ENCODE measurements at regions not wholly inside any gene's neighbourhood (a gene's known extent, or its start where the extent isn't known, plus 50 kb on each side); places are given as distances from the start of the nearest gene placed in this dataset.

DNA sequence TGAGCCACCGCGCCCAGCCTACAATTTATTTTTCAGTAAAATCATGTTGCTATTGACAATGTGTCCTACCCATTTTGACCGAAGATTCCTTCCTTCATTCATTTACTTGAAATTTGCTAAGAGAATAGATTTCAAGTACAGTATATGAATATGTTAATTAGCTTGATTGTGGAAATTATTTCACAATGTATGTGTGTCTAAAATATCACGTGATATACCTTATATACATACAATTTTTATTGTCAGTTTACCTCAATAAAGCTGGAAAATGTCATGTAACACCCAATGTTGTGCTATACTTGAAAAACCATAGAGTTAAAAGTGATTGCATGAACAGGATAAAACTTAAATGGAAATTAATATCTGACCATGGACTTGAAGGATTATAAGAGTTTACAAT is 521.7 kb upstream of the ANKRD30A start:
- no peaks in the 10 kb centered on the region for H3K9me3 ChIP-seq (replicated peaks; ENCODE audit: insufficient read depth, low read length)
- H3K4me2 ChIP-seq (ENCODE audit: low read depth, low read length): no peak overlapping the region
- no peaks in the 10 kb centered on the region for H3F3A ChIP-seq (ENCODE audit: insufficient read depth, low read length)
- H3K79me2 ChIP-seq (ENCODE audit: low read length): no peaks in the 10 kb centered on the region
- no peak for TF ChIP-seq EZH2phosphoT487 (IDR thresholded peaks at IDR 0.05; ENCODE audit: low read length)
- TF ChIP-seq EZH2 (optimal IDR thresholded peaks at IDR 0.05; ENCODE audit: low read depth, low read length): no peak
- TF ChIP-seq, protein P1, sequence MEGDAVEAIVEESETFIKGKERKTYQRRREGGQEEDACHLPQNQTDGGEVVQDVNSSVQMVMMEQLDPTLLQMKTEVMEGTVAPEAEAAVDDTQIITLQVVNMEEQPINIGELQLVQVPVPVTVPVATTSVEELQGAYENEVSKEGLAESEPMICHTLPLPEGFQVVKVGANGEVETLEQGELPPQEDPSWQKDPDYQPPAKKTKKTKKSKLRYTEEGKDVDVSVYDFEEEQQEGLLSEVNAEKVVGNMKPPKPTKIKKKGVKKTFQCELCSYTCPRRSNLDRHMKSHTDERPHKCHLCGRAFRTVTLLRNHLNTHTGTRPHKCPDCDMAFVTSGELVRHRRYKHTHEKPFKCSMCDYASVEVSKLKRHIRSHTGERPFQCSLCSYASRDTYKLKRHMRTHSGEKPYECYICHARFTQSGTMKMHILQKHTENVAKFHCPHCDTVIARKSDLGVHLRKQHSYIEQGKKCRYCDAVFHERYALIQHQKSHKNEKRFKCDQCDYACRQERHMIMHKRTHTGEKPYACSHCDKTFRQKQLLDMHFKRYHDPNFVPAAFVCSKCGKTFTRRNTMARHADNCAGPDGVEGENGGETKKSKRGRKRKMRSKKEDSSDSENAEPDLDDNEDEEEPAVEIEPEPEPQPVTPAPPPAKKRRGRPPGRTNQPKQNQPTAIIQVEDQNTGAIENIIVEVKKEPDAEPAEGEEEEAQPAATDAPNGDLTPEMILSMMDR (IDR thresholded peaks at IDR 0.05; ENCODE audit: low read length): no peak
- H3K27me3 ChIP-seq (replicated peaks; ENCODE audit: insufficient read depth, low read length): no peaks in the 10 kb centered on the region
- no peaks in the 10 kb centered on the region for H3K4me1 ChIP-seq (ENCODE audit: low read length)
- no peak overlapping the region for H3K27ac ChIP-seq (ENCODE audit: low read length)
- no peaks in the 10 kb centered on the region for H3K36me3 ChIP-seq (replicated peaks; ENCODE audit: insufficient read depth, low read length)
- H4K20me1 ChIP-seq (ENCODE audit: insufficient read depth, low read length): no peaks in the 10 kb centered on the region
- H2AFZ ChIP-seq (ENCODE audit: low read length): no peak overlapping the region
- no peaks in the 10 kb centered on the region for H3K9me2 ChIP-seq (replicated peaks; ENCODE audit: insufficient read depth, low read length)
- DNase-seq: no peak
- no peak overlapping the region for H3K9ac ChIP-seq (ENCODE audit: low read length)
- no peak overlapping the region for H3K4me3 ChIP-seq (ENCODE audit: low read length)

DNA sequence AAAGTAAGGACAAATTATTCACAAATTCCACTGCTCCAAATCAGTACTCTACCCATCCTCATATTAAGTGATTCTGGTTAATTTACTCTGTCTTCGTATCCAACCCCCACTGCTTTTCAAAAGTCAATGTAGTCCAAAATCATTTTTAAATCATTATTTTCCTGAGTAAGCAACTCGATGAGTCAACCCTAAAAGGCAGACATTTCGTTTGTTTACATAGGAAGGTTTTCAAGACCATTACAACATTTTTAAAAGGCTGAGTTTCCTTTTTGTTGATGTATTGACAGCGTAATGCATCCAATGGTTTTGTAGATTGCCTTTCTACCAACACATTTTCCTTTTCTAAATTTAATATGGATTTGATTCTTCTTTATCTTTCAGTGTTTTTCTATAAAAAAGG is 523.0 kb upstream of the ANKRD30A start:
- Histone ChIP-seq H3K27me3 (replicated peaks; ENCODE audit: insufficient read depth, low read length) (no peaks in the 10 kb centered on the region), H3K4me3 (ENCODE audit: low read length) (no peak overlapping the region), H3K4me2 (ENCODE audit: low read depth, low read length) (no peak overlapping the region), H3K9ac (ENCODE audit: low read length) (no peak overlapping the region), H3K27ac (ENCODE audit: low read length) (no peak overlapping the region), H4K20me1 (ENCODE audit: insufficient read depth, low read length) (no peaks in the 10 kb centered on the region), H2AFZ (ENCODE audit: low read length) (no peak overlapping the region), H3K9me2 (replicated peaks; ENCODE audit: insufficient read depth, low read length) (no peaks in the 10 kb centered on the region), H3F3A (ENCODE audit: insufficient read depth, low read length) (no peaks in the 10 kb centered on the region), H3K36me3 (replicated peaks; ENCODE audit: insufficient read depth, low read length) (no peaks in the 10 kb centered on the region), H3K4me1 (ENCODE audit: low read length) (no peaks in the 10 kb centered on the region), H3K79me2 (ENCODE audit: low read length) (no peaks in the 10 kb centered on the region), H3K9me3 (replicated peaks; ENCODE audit: insufficient read depth, low read length) (no peaks in the 10 kb centered on the region)
- no peak for DNase-seq
- TF ChIP-seq EZH2phosphoT487 (IDR thresholded peaks at IDR 0.05; ENCODE audit: low read length) (no peak), EZH2 (optimal IDR thresholded peaks at IDR 0.05; ENCODE audit: low read depth, low read length) (no peak)
- TF ChIP-seq, protein P1 (IDR thresholded peaks at IDR 0.05; ENCODE audit: low read length): no peak

DNA sequence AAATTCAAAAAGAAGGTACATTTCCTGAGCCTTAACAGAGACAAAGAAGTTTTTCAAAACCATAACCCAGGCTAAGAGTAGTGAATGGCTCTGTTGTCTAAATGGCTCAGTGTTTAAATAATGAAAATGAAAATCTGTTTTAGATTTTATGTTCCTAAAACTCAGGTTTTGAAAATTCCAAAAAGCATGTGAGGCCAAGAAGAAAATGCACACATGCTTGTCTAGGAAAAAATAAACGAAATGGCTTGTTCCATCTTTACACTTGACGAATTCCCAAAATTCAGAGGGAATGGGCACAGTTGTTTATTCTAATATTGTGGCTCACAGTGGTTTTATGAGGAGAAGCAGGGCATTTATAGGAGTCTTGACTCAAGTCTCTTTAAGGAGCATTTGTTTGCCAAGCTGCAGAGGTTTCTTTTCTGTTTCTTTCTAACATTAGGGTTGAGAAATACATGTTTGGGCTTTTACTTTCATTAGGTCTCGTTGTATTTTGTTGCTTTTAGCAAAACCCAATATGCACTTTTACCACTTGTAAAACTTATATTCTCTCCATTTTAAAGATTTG is 527.6 kb upstream of the ANKRD30A start:
- Histone ChIP-seq H3K4me1 (ENCODE audit: low read length) (no peaks in the 10 kb centered on the region), H3K4me3 (ENCODE audit: low read length) (no peak overlapping the region), H3F3A (ENCODE audit: insufficient read depth, low read length) (no peaks in the 10 kb centered on the region), H4K20me1 (ENCODE audit: insufficient read depth, low read length) (no peaks in the 10 kb centered on the region), H3K9ac (ENCODE audit: low read length) (no peak overlapping the region), H3K79me2 (ENCODE audit: low read length) (no peaks in the 10 kb centered on the region), H3K27ac (ENCODE audit: low read length) (no peak overlapping the region), H2AFZ (ENCODE audit: low read length) (no peak overlapping the region), H3K27me3 (replicated peaks; ENCODE audit: insufficient read depth, low read length) (no peaks in the 10 kb centered on the region), H3K36me3 (replicated peaks; ENCODE audit: insufficient read depth, low read length) (no peaks in the 10 kb centered on the region), H3K9me2 (replicated peaks; ENCODE audit: insufficient read depth, low read length) (no peaks in the 10 kb centered on the region), H3K4me2 (ENCODE audit: low read depth, low read length) (no peak overlapping the region), H3K9me3 (replicated peaks; ENCODE audit: insufficient read depth, low read length) (no peaks in the 10 kb centered on the region)
- DNase-seq: no peak
- TF ChIP-seq EZH2 (optimal IDR thresholded peaks at IDR 0.05; ENCODE audit: low read depth, low read length) (no peak), EZH2phosphoT487 (IDR thresholded peaks at IDR 0.05; ENCODE audit: low read length) (no peak)
- TF ChIP-seq, protein P1 (IDR thresholded peaks at IDR 0.05; ENCODE audit: low read length): no peak

Data from MM.1S (cell line).